Lung microvascular endothelial cell (primary cell): ENCODE measurements at regions not wholly inside any gene's neighbourhood (a gene's known extent, or its start where the extent isn't known, plus 50 kb on each side); places are given as distances from the start of the nearest gene placed in this dataset.
"Not testable (repeated sequence)": the region's sequence is repeated elsewhere in the genome, so short reads cannot be mapped to it uniquely, and the experiment has no call there.

Experiments
- DNase-seq, 2 donors: peaks; one replicate each; pipeline versions ENCODE4 v3.0.0 to v3.0.0-alpha.2; 2010; ENCODE audit warnings: low read depth in 2 of 2

DNA sequence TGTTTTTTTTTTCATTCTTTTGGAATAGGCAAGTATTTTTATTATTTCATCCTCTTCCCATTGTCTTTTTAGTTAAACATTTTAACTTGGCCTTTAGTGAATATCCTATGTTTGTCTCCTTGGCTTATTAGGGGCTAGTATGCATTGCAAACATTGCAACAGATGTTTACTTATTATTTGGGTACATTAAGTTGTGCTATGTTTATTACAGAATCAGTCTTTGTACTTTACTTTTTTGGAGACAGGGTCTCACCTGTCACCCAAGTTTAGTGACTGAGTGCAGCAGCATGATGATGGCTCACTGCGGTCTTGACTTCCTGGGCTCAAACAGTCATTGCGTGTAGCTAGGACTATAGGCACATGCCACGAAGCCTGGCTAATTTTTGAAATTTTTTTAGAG lies 51.1 kb upstream of the NUDT6 start:
- no peak for DNase-seq

DNA sequence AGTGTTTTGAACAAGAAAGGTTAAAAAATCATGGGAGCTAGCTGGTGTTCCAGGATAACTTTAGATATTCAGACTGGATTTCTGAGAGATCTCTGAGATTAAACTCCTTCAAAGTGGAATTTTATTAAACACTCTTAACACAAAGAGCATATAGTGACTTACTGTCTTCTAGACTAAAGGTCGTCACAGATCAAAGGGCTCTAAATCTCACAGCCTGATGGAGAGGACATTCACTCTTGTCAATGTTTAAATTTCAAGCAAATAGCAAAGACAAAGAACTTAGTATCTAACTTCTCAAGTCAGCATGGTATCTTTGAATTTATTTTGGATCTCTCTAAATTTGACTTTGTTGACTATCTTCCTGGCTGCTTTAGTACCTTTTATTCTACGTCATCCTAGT lies 53.7 kb upstream of the NUDT6 start:
- no peak for DNase-seq

DNA sequence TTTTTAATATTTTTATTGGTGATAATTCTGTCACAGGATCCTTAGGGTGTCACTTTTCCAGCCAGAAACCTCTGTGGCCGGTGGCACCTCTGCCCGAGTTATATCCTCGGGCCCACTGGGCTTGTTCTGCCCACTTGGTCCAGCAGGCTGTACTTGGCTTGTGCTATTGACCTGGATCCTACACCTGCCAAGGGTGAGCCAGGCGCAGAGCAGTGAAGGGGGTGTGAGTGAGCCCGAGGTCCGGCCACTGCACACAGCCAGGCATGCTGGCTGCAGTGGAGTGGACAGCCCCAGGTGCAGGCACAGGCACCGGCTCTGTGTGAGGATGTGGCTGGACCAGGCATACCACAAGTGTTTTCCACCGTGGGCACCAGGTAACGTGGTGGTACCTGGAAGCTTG lies 54.7 kb upstream of the NUDT6 start:
- no peak for DNase-seq

DNA sequence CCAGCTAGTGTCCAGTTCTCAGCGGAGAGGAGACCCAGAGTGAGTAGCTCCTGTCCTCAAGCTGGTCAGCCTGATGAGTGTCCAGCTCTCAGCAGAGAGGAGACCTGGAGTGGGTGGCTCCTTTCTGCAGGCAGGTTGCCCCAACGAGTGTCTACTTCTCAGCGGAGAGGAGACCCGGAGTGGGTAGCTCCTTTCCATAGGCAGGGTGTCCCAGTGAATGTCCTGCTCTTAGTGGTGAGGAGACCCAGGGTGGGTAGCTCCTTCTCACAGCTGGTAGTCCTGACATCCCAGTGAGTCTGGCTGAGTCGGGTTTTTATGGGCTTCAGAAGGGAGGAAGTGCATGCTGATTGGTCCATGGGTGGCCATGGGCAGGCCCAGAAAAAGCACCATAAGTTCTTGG lies 55.7 kb upstream of the NUDT6 start:
- no peak for DNase-seq

DNA sequence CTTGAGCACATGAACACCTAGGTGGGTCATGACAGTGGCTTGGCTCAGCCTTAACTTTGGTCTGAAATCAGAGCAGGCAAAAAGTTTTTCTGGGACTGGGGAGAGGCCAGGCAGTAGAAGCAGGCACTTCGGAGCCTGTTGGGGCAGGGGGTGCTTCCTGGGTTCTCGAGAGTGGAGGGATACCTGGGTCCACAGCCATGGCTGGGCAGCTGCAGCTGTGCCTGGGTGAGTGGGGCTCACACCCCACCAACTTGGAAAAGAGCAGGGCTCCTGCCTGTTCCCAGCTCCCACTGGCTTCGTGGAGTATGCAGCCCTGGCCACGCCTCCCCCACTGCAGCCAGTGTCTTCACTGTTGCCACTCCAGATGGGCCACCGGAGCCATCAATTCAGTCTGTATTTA lies 56.4 kb upstream of the NUDT6 start:
- DNase-seq = no peak

DNA sequence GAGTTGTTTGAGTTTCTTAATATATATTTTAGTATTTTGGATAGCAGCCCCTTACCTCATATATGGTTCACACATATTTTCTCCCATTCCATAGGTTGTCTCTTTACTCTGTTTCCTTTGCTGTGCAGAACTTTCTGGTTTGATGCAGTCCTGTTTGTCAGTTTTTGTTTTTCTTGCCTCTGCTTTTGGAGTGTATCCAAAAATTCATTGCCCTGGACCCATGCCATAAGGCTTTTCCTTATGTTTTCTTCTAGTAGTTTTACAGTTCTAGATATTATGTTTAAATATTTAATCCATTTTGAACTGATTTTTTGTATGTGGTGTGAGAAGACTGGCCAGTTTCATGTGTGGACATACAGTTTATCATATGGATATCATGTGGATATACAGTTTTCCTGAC lies 58.5 kb upstream of the NUDT6 start:
- DNase-seq = peak; percentile 2 to 30

DNA sequence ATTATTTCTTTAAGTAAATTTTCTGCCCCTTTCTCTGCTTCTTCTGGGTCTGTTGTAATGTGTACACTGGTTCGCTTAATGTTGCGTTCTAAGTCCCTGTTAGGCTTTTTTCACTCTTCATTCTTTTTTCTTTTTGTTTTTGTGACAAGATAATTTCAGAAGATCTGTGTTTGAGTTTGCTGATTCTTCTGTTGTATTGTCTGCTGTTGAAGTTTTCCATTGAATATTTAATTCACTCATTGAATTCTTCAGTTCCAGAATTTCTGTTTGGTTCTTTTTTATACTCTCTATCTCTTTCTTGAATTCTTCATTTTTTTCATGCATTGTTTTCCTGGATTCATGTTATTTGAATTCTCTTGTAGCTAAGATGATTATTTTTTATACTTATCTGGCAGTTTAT lies 66.3 kb upstream of the NUDT6 start:
- no peak for DNase-seq

DNA sequence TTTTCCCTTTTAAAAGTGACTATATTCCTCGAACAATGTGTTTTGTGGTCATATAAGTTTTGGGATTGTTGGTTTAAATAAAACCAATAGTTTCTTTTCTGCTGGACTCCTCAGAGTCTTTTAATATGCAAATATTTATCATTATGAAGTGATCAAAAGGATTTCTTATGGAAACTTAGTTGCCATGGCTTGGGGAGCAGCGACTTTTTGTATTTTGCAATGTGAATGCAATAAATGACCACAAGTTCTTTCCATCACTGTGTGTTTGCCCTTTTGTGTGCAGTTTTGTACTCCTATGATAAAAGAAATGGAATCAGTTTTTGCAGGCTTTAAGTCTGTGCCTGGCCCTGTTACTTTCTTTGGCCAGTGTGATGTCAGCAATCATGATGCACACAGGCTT lies 68.5 kb upstream of the NUDT6 start:
- no peak for DNase-seq

DNA sequence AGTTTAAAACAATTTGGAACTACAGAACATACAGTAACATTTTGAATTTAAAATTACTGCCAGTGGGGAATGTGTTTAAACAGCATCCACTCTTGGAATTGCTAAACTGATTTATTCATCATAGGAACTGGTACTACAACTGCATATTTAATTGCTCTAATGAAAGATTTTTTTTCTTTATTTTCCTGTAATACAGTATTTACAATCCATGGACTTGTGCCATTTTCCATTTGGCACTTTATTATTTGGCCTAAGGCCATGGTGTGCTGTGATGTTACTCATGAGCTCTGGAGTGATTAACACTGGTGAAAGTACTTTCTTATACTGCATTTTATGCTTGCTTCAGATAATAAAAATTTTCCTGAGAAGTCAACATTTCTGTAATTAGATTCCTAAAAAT lies 69.7 kb upstream of the NUDT6 start:
- peak; percentile 33 to 90 for DNase-seq

DNA sequence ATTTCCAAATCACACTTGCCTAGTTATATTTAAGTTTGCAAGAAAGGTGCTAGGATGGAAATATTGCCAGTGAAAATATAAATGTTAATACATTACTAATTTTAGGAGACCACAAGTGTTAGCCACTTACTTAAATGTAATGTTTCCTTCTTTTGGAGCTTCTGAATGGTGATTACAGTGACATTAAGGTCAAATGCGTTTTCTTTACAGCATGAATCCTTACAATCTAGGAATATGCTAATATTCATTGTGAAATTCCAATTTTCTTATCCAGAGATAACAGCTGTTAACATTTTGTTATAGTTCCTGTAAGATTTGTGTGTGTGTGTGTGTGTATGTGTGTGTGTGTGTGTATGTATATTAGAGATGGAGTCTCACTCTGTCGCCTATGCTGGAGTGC lies 70.2 kb upstream of the NUDT6 start:
- DNase-seq = no peak

DNA sequence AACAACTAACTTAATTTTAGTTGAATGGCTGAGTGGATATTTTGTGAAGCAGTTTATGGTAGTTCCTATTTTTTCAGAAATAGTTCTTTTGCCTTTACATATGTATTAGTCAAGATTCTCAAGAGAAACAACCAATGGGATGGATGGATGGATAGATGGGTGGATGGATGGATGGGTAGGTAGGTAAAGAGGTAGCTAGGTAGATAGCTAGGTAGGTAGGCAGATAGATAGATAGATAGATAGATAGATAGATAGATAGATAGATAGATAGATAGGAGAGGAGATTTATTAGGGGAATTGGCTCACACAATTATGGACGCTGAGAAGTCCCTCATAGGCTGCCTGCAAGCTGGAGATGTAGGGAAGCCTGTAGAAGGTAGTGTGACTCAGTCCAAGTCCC lies 74.0 kb upstream of the NUDT6 start:
- no peak for DNase-seq

DNA sequence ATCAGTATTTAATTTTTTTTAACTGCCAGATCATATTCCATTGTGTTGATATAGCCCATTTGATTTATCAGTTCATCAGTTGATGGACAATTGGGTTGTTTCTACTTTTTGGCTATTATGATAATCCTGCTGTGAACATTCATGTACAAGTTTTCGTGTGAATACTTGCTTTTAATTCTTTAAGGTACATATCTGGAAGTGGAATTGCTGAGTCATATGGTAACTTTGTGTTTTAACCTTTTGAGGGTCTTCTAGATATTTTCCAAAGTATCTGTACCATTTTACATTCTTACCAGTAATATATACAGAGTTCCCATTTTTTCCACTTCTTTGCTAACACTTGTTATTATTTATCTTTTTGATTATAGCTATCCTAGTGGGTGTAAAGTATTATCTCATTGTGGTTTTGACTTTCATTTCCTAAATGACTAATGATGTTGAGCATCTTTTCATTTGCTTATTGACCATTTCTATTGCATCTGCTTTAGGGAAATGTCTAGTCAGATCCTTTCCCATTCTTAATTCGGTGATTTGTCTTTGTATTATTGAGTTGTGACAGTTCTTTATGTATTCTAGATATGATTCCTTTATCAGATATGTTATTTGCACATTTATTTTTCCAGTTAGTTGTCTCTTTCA lies 75.2 kb upstream of the NUDT6 start:
- DNase-seq = no peak

DNA sequence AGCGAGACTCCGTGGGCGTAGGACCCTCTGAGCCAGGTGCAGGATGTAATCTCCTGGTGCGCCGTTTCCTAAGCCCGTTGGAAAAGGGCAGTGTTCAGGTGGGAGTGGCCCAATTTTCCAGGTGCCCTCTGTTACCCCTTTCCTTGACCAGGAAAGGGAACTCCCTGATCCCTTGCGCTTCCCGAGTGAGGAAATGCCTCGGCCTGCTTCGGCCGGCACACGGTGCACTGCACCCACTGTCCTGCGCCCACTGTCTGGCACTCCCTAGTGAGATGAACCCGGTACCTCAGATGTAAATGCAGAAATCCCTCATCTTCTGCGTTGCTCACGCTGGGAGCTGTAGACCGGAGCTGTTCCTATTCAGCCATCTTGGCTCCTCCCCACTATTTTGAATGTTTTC lies 81.7 kb upstream of the NUDT6 start:
- DNase-seq = not testable (repeated sequence)

DNA sequence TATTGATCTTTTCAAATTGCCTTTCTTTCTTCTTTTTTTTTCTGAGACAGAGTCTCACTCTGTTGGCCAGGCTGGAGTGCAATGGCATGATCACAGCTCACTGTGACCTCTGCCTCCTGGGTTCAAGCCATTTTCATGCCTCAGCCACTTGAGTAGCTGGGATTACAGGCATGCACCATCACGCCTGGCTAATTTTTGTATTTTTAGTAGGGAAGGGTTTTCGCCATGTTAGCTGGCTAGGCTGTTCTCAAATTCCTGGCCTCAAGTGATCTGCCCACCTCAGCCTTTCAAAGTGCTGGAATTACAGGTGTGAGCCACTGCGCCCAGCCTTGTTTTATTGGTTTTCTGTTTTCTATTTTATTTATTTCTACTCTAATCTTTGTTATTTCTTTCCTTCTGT lies 82.7 kb upstream of the NUDT6 start:
- not testable (repeated sequence) for DNase-seq

DNA sequence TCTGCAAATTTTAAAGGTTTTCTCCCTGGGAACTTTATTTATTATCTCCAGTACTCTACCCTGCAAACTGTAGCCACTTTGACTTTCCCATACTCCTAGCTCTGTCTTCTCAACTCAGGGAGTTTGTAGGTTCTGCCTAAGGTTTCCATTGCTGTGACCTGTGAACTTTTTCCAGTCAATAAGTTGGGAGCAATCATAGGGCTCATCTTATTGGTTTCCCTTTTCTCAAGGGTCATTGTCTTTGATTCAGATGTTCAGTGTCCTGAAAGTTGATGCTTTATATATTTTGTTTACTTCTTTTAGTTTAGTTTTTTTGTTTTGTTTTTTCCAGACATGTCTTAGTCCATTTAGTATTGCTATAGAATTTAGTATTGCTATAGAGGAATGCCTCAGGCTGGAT lies 85.3 kb upstream of the NUDT6 start:
- no peak for DNase-seq

DNA sequence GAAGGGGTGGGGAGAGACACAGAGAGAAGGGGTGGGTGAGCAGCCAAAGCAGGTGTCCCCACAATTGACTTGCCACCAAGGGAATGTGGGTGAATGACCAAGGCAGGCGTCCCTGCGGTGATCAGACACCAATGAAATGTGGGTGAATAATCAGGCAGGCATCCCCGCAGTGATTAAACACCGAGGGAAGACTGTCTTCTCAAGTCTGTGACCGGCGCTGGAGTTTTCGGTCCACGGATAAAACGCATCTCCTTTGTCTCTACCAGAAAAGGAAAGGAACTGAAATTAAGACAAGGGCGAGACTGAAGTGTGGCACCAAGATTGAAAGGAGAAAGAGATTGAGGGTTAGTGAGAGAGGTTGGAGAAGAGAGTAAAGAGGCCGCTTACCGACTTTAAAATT lies 90.0 kb upstream of the NUDT6 start:
- not testable (repeated sequence) for DNase-seq

DNA sequence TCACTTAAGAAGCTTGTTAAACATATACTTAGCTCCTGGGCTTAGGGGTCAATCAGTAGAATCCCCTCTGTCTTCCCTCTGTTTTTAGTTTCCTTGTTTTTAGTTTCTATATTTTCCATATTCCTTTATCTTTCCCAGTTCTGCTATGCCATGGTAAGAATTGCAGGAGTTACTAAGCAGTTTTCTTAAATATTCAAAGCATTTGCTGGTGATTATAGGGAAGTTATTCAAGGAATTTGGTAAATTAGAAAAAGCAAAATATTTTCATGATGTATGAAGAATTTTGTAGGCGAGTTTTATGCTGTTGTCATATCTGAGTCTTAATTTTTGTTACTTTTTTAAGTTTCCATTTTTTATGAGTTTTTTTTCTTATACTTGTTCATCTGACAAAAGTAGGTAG lies 91.6 kb upstream of the NUDT6 start:
- no peak for DNase-seq

DNA sequence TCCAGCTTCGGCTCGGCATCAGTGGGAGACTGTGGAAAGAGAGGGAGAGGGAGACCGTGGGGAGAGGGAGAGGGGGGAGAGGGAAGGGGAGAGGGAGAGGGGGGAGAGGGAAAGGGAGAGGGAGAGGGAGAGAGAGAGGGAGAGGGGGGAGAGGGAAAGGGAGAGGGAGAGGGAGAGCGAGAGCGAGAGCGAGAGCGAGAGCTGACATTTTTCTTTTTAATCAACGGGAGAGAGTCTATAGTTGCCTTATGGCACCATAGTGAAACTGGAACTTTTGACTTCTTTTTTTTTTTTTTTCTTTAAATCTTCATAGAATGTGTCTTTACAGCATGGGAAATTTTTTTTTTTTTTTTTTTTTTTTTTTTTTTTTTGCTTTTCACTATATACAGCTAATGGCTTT lies 94.7 kb upstream of the NUDT6 start:
- DNase-seq = no peak

DNA sequence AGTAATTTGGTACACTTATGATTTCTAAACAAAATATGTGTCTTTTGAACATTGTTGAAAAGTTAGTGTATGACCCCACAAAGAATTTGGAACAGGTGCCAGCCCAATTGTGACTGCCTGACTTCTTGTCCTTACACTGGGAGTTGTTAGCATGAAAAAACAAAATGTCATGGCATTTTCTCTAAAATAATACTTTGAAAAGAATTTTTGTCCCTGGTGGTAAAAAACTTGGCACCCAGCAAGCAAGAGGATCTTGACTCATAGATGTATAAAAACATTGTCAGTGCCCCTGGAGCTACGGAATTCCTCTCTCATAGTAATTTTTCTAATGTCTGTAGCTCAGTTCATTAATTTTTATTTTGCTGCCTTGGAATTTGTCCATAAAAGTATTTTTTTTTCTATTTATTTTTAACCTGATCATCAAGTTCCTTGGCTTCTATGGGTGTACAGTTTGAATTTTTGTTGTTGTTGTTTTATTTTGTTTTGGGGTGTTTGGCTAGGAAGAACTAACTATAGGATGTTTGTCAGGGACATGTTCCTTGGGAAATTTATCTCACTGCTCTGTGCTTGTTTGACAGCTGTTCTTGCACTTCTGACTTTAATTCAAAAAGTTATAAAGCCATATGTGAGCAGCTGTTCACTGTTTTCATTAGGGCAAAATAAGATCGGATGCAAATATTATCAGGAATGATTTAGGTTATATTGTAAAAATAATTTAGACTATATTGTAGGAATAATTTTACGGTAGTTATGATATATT lies 95.4 kb upstream of the NUDT6 start:
- DNase-seq = peak; percentile 78 to 81

DNA sequence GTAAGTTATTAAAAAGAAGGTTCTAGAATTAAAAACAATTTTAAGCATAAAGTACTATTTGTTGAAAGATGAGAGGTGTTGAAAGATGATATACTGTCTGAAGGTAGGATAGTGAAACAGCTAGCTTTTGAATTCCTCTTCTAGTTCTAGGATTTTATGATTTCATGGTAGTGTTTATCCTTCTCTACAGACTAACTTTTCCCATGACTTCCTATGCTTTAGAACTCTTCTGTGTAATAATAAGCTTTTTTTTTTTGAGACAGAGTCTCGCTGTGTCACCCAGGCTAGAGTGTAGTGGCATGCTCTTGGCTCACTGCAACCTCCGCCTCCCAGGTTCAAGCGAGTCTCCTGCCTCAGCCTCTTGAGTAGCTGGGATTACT lies 96.0 kb upstream of the NUDT6 start:
- DNase-seq = peak; percentile 2 to 13

DNA sequence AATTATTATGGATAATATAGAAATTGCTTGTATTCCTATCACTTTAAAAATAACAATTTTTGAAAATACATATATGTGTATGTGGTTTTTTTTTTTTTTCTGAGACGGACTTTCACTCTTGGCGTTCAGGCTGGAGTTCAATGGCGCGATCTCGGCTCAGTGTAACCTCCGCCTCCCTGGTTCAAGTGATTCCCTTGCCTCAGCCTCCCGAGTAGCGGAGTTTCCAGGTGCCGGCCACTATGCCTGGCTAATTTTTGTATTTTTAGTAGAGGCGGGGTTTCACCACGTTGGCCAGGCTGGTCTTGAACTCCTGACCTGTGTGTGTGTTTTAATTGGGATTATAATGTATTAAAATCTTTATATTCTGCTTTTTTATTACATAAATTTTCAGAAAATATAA lies 97.9 kb upstream of the NUDT6 start:
- no peak for DNase-seq

DNA sequence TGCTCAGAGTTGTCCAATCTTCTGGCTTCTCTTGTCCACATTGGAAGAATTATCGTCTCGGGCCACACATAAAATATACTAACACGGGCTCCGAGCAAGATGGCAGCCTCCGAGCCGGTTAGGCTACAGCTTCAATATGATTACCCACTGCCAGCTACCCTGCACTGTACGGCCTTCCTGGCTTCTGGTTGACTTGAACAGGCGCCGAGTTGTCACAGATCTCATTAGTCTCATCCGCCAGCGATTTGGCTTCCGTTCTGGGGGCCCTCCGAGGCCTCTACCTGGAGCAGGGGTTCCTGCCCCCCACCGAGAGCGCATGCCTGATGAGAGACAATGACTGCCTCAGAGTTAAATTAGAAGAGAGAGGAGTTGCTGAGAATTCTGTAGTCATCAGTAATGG lies 101.2 kb upstream of the NUDT6 start:
- no peak for DNase-seq

DNA sequence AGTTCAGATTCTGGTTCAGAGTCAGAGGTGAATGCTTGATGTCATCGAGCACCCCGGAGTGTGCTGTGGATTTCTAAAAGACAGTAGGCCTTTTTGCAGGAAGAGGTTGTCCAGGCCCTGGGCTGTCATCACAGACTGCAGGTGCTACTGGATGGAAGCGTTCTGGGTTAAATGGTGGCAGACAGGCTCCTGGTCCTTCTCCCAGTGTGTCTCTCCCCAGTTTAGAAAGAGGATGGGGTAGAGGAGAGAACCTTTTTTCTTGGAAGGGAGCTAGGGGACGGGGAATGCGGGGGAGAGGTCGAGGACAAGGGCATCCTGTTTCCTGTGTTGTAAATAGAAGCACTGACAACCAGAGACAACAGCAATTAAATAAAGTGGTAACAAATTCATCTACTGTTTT lies 102.3 kb upstream of the NUDT6 start:
- peak; percentile 49 to 72 for DNase-seq

DNA sequence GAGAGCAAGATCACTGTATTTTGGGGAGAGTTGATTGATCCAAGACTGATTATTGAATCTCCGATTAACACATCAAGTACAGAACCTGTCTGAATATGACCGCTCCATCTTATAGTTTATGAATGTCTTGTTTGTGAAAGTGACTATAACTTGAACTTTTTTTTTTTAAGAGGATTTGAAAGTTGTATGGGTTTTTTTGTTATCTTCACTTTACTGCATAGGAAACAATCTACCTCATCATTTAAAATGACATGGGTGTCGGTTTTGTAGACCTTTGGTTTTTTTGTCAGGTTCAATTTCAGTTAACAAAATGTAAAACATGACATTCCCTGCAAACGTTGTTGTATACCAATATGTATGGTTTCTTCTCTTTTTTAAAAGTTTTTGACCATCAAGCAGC lies 103.0 kb upstream of the NUDT6 start:
- no peak for DNase-seq
